Ammon's horn (tissue), 1 donor: ENCODE measurements at regions not wholly inside any gene's neighbourhood (a gene's known extent, or its start where the extent isn't known, plus 50 kb on each side); places are given as distances from the start of the nearest gene placed in this dataset.

Experiments
- DNase-seq: peaks from one replicate; pipeline ENCODE4 v3.0.0-alpha.2; 2016; ENCODE audit warnings: low spot score

DNA sequence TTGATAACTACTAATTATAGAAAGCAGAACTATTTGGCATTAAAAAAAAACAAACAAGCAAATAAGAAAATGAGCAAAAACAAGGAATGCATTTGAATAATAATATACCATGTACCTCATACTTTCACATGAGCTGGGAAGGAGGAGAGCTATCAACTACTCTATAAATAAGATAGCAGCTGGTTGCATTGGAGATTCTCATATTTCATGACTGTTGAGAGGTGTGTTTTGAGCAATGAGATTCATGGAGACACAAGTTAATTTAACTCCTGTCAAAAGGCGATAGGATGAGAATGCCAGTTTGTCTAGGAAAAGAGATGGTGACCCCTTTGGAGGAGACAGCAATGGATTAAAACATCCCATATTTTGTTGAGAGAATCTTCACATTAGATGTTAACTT, 348.8 kb upstream of the SPTLC3 start:
- no peak for DNase-seq

DNA sequence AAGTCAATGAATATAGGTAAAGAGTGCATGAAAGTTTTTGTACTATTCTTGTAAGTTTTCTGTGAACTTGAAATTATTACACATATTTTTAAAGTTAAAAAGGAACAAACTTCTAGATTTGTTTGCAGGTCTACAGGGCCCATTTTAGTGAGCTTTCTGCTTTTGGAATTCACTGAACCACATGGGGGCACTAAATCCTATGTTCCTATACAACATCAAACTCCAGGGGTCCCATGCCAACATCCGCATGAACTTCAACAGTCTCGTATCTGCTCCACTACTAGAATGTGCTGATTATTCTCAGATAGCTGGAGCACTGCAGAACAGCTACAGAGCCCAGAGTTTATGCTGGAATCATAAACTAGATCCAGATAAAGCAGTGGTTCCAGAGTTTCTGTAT, 347.9 kb upstream of the SPTLC3 start:
- no peak for DNase-seq

DNA sequence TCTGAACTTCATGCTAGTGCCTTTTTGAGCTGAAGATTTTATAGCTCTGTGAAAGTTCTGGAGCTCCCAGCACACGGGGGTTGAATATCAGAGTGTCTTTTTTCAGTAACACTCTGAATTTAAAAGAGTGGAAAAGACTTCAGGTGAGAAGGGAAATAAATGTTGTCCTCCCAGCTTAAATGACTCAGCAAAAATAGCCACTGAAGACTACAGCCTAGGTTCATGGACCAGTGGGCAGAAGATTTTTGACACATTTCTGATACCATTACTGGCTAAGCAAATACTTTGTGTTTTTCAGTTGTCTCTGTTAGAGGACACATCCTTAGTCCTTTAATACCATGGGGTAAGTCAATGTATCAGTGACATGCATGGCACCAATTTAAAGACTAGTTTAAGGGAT, 338.5 kb upstream of the SPTLC3 start:
- DNase-seq: no peak

DNA sequence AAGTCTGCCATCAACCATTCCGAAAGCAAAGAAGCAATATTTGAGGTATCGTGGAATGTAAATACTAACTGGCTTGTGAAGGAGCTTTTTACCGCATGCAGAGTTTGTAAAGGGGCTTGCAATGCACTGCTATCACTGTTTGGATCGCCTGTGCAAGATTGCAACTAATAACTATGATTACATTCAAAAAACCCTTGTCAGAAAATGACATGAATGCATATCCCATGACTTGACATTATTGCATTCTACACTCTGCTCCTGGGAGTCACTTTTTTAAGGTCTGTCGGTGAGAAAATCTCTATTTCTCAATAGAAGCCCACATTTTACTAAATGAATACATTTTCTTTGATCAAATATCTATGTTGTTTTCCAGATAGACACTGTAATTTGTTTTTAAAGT, 335.4 kb upstream of the SPTLC3 start:
- no peak for DNase-seq

DNA sequence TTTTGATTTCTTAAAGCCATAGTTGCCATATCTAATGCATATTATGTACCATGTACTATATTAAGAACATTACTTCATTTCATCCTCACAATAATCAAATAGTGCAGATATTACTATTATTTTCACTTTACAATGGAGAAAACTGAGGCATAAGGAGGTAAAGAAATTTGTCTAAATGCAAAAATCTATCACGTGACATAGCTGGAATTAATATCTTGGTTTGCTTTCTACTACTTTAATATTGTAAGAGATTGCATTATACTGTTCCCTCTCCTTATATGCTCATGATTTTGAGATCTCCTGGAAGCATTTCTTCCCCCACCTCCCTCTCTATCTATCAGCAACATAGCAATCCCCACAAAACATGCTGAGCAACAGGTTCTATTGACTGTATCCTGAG, 330.8 kb upstream of the SPTLC3 start:
- no peak for DNase-seq

DNA sequence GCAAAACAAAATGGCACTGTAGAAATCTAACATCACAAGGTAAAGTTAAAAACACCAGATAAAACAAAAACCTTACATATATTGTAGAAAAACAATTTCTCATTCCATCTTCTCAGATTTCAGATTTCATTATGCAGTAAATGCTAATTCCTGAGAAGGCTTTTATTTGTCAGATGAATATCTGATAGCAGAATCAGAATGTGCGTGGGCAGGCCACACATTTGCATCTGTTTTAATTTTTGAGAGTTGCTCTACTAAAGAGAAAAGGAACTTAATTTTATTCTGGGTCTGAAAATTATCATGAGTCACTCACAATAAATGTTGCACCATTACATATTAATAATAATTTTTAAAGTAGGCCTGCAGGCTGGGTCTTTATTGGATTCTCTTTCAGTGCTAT, 329.3 kb upstream of the SPTLC3 start:
- peak; percentile 24 for DNase-seq

DNA sequence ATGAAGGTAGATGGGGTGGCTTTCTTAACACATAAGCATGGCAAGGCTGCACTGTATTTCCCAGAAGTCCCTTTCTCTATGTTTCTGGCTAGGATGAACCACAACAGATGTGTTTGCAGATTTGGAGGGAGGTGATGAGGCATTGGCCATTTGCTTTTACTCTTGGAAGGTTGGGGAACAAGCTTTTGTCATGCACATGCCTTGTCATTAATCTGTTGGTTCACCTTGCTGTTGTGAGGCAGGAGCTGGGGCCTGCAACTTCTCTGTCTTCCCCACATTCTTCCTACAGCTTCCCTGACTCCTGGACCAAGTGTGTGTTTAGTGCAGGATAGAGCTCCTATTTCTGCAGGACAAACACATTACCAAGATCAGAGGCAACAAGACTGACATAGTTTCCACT, 326.2 kb upstream of the SPTLC3 start:
- DNase-seq: no peak

DNA sequence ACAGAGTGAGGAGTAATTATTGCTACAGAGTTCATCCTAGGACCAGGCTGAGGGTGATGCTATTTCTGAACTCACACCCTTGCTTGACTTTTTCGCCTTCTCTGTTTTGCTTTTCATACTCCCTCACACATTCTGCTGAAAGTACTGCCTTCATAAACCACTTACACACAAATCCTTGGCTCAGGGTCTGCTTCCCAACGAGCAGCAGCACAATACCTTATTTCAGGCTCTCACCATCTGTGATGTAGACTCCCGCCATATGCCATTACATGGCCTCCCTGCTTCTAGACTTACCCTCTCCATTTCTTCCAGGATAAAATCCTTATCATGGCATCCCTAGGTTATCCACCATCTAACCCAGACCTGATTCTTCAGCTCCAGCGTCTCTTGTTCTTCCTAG, 321.3 kb upstream of the SPTLC3 start:
- DNase-seq: peak; percentile 60

DNA sequence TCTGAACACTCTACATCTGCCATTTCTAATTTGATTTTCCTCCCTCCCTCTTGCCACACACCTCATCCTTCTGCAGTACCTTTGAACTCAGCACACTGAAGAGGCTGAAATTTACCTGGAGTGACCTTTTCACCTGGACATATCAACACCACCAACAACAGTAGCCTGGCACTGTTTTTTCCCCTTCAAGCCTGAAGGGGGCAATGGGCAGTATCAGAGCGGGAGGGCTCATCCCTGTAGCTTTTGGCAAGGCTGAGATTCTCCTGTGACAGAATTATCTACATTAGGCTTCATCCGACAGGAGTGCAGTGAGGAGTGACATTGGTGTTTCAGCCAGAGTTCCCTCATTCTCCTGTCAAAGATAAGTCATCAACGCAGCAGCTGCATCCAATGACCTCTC, 312.8 kb upstream of the SPTLC3 start:
- no peak for DNase-seq

DNA sequence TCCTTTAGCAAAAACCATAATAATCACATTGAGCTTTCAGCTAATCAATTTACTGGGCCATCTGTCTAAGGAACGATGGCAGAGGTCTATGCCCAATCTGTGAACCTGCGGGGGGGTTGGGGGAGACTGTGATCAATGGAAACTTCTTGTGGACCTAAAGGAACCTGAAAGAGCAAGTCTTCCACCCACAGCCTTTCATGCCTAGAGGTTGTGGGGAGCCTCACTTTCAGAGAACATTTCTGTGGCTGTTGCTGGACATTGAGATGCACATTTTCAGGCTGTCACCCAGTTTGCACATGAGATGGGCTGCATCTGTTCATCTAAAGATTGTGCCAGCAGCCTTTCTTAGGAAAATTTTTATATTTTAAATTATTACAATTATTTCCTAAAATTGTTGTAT, 310.0 kb upstream of the SPTLC3 start:
- DNase-seq: no peak

DNA sequence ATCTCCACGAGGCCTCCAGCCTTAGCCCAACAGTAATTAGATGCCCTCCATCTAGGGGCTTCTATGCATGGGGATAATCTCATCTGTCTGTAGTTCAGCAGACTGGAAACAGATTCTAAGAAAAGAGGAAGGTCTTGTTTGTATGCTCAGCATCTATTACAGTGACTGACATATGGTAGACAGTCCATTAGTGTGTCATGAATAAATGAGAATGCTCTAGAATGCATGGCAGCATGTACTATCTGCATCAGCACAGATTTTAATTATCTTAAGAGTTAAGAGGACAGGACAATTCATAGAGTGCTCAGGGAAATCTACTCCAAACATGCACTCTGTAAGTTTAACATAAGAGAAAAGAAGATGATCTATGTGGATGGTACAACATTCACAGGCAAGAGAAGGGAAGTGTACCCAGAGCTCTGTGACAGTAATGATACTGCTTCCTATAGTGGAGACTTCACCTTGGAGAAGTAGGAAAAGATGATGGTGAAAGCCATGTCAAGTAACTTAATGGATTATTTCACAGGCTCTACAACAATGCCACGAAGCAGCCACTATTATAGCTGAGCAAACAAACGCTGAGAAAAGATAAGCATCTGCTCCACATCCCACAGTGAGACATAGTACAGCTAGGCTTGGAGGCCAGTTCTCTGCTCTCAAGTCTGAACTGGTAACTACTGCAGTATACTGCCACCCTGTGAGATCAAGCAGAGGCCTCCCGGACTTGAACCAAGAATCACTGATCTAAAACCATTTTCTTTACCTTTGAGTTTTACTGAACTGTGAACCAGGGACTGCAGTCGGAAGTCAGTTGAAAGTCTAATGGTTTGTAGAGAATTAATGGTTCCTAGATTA, 309.2 kb upstream of the SPTLC3 start:
- DNase-seq: peak; percentile 25

DNA sequence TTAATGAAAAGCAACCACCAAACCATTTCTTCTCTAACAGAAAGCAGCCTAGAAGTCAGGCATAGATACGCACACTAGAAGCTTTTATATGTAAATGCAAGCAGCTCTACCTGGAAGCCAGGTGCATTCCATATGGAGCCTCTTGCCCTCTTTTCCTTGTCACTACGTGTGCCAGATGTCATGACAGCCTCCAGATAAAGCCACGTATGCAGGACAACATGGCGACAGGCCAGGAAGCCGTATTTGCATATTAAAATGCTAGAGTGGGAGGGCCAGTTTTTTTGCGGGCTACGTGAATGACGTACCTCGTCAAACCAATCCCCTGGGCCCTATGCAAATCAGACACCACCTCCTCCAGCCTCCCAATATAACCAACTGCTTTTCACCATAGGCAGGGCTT, 308.1 kb upstream of the SPTLC3 start:
- no peak for DNase-seq

DNA sequence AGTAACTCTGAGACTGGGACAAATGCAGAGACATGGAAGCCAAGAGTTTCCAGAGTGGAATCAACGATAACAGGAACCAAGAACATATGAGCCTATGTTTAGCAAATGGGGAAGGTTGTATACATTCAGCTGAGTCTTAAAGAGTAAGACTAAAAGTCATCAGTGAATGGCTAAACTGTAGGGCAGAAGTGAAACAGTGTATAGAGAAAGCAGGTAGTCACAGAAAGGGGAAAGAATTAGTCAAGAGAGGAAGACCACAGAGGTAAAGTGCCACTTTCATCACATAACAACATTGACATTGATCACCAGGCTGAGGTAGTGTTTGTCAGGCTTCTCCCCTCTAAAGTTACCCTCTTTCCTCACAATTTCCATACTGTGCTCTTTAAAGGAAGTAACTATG, 306.5 kb upstream of the SPTLC3 start:
- DNase-seq: no peak

DNA sequence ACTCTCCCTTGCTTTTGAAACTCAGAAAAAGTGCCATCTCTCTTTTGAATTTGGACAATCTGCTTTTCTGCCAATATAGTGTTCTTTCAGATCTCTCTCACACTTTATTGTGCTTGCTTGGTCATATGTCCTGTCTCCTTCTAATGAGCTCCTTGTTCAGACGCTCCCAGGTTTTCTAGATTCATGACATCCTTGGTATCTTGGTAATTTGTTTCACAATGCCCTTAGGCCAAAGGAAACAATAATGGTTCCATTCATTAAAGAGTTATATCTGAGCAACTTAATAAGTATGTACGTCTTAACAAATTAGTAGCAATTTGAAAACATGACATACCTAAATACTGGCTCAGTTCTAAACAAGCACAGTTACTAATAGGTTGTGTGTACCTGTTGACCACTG, 293.4 kb upstream of the SPTLC3 start:
- no peak for DNase-seq

DNA sequence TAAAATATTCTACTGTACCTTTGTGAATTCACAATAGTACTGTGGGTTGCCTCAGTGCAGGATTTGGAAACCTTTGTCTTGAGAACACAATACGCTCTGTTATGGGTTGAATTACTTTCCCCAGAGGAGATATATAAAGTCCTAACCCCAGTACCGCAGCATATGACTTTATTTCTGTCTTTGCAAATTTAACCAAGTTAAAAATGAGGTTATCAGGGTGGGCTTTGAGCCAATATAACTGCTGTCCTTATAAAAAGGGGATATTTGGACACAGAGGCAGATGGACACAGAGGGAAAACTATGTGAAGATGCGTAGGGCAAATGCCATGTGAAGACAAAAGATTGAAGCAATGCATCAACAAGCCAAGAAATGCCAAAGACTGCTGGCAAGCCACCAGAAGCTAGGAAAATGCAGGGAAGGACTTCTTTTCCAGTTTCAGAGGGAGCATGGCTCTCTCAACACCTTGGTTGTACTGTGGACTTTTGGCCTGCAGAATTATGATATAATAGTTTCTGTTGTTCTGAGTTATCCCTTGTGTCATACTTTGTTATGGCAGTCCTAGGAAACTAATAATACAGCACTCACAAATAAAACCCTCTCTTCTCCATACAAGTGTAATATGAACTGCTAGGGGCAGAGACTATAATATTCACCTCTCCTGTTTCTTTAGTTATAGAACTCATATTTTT, 292.6 kb upstream of the SPTLC3 start:
- DNase-seq: no peak

DNA sequence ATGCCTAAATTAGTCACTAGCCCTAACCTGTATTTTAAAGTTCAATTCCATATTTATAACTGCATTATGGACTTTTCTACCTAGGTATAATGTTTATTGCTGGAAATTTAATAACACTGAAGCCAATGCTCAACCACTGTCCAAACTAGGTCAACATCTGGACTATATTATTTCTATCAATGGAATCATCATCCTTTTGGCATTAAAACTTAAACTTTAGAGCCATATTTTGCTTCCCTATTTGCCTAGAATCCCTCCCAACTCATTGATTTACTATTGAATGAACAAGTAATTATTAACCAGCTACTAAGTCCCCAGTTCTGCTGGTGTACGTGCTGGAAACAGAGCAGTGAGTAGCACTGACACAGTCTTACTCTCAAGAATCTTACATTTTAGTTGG, 291.7 kb upstream of the SPTLC3 start:
- no peak for DNase-seq

DNA sequence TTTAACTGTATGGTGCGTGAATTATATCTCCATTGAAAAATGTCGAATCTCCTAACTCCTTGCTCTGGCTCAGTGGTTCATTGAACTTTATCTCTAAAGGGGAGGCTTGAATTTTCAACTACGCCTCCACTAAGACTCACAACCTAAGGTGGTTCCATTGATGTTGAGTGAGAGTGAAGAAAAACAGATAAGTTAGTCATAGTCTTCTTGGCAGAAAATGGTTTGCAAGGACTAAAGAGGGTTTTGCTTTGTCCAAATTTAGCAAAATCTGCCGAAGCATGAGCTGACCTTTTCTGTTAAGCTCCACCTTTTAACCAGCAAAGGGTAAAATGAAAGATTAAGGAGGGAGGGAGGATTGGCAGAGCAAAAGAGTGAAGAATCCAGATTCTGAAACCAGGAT, 290.2 kb upstream of the SPTLC3 start:
- no peak for DNase-seq

DNA sequence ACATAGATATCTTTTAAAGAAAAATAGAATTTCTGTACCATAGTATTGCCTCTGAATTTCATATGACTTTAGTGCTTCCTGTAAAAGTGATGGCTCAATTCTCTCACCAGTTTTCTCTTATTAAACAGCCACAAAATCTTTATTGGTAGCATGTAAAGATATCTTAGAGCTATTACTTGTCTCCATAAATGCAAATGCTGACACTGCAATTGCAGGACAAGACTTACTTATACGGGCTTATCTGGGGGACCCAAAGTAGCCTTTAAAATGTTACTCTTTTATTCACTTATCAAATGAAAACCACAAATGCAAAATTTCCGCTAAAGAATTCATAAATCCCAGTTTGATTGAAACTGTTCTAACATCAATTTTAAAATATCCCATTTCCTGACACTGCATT, 287.1 kb upstream of the SPTLC3 start:
- DNase-seq: no peak

DNA sequence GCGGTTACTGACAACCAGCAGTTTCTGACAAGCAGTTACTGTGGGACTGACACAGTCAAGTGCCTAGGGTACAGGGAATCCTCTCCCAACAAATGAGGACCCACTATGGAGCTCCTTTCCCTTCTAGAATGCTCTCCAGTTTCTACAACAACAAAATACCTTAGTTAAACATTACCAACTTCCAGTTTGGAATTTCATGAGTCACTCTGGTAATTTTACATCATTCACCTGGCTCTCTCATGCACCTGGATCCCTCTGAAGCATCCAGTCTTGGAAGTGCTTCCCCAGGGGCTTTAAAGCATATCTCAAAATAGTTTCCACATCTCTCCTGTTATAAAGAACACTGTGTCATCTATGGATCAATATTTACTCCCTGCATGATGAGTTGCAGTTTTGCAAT, 286.7 kb upstream of the SPTLC3 start:
- no peak for DNase-seq

DNA sequence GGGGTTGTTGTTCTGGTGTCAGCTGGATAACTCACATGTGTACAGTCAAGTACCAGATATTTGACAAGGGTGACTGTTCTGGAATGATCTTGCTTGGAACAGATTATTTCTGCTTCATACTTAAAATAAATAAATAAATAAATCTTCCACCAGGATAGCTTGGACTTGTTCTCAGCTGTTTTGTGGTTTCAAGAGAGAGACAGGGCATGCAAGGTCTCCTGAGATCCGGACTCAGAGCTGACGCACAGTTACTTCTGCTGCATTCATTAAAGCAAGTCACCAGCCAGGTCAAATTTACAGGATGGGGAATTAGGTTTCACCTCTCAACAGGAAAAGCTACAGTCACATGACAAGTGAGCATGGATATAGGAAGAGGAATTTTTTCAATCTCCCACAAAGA, 285.0 kb upstream of the SPTLC3 start:
- DNase-seq: no peak

DNA sequence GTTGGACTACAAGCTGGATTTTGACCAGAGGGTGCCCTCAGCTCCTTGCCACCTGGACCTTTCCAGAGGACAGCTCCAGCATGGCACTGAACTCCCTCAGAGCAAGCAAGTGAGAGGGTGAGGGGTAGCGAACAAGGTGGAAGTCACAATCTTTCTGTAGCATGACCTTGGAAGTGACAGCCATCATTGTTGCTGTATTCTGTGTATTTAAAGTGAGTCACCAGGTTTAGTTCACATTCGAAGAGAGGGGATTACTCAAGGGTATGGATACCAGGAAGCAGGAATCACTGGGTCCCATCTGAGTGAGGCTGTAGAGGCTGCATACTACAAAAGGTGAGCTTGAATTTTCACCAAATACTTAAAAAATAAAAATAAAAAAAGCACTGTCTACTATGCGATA, 280.0 kb upstream of the SPTLC3 start:
- DNase-seq: no peak

DNA sequence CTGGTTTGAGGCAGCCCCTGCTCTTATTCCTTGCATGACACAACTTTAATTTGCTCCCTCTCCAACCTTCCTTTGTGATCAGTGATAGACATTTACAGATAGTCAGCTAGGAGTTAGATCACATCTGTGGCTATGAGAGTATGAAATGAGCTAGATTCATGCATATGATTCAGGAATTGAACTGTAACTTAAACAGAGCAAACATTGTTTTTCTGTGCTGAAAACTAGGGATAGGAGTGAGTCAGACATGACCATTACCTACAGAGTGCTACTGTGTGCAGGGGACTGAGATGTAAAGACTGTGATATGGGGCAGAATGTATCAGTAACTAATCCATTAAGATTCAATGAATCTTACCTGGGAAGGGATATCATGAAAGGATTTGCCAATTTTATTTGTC, 279.4 kb upstream of the SPTLC3 start:
- DNase-seq: no peak

DNA sequence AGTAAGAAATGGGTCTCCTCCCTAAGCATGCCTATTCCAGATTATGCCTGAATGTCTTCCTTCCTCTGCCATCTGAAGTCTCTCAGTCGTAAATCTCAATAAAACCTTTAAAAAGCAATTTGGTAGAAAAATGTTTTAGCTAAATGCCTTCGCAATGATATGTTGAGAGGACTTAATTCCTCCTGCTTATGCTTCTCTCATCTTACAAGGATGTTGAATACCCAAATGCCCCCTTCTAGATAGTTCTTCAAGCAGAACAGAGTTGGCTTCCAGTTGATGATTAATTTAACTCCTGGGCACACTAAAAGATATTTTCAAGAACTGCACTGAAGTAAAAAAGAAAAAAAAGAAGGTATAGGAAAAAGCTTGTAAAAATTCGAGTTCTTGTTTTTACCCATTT, 275.0 kb upstream of the SPTLC3 start:
- DNase-seq: no peak

DNA sequence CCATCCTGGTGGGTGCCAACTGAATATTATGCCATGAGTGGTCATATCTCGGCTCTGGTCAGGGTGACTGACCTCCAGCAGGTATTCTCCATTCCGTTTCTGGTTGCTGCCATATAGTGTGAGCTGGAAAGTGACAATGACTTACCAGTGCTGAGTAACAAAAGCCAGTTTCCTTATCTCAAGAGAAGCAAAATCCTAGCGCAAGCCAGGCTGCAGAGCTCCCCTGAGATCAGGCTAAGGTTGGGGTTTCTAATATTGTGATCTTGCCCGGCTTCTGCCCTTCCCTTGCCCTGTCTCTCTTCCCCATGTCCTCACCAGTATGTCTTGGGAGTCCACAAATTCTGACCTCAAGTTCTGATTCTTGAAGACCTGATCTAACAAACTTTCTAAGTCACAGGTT, 271.3 kb upstream of the SPTLC3 start:
- no peak for DNase-seq
